ENCODE measurements at regions not wholly inside any gene's neighbourhood (a gene's known extent, or its start where the extent isn't known, plus 50 kb on each side); places are given as distances from the start of the nearest gene placed in this dataset.
"Not testable (repeated sequence)": the region's sequence is repeated elsewhere in the genome, so short reads cannot be mapped to it uniquely, and the experiment has no call there.

DNA sequence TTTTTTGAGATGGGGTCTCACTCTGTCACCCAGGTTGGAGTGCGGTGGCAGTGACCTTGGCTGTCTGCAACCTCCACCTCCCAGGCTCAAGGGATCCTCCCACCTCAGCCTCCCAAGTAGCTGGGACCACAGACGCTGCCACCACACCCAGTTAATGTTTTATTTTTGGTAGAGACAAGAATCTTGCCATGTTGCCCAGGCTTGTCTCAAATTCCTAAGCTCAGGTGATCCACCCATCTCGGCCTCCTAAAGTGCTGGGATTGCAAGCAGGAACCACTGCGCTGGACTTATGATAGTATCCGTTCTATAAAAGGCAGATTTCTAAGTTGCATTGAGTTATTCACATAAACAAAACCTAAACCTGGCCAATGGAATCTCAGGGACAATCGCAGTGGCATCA lies 321.1 kb upstream of the PRICKLE1 start:
- no peak overlapping the region for H3K4me3 ChIP-seq (ENCODE audit: low read depth, low read length)
- TF ChIP-seq, protein P1, sequence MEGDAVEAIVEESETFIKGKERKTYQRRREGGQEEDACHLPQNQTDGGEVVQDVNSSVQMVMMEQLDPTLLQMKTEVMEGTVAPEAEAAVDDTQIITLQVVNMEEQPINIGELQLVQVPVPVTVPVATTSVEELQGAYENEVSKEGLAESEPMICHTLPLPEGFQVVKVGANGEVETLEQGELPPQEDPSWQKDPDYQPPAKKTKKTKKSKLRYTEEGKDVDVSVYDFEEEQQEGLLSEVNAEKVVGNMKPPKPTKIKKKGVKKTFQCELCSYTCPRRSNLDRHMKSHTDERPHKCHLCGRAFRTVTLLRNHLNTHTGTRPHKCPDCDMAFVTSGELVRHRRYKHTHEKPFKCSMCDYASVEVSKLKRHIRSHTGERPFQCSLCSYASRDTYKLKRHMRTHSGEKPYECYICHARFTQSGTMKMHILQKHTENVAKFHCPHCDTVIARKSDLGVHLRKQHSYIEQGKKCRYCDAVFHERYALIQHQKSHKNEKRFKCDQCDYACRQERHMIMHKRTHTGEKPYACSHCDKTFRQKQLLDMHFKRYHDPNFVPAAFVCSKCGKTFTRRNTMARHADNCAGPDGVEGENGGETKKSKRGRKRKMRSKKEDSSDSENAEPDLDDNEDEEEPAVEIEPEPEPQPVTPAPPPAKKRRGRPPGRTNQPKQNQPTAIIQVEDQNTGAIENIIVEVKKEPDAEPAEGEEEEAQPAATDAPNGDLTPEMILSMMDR (IDR thresholded peaks at IDR 0.05; ENCODE audit: insufficient read depth, low read length): no peak
- DNase-seq (ENCODE audit: low read depth): no peak

DNA sequence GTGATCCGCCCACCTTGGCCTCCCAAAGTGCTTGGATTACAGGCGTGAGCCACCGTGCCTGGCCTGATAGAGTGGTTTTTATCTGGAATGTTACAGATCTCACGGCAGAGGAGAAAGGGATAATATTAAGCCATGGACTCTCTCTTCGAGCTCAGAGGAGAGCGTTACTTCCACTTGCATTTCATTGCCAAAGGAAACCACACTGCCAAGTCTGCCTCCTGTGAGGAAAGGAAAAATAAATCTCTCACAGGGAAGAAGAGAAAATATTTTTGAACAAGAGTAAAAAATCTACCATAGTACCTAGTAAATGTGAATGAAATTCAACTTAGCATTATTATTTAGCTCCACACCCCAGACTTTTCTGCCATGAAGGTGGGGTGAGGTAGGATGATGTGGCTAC lies 319.2 kb upstream of the PRICKLE1 start:
- TF ChIP-seq, protein P1 (IDR thresholded peaks at IDR 0.05; ENCODE audit: insufficient read depth, low read length): no peak
- no peak for DNase-seq (ENCODE audit: low read depth)
- no peak overlapping the region for H3K4me3 ChIP-seq (ENCODE audit: low read depth, low read length)

DNA sequence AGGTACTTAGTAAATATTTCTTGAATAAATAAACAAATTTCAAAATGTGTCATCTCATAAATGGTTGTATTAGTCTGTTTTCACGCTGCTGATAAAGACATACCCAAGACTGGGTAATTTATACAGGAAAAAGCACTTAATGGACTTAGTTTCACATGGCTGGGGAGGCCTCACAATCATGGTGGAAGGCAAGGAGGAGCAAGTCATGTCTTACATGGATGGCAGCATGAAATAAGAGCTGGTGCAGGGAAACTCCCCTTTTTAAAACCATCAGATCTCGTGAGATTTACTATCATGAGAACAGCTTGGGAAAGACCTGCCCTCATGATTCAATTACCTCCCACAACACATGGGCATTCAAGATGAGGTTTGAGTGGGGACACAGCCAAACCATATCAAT lies 317.3 kb upstream of the PRICKLE1 start:
- H3K4me3 ChIP-seq (ENCODE audit: low read depth, low read length); DNase-seq (ENCODE audit: low read depth): not testable (repeated sequence)

DNA sequence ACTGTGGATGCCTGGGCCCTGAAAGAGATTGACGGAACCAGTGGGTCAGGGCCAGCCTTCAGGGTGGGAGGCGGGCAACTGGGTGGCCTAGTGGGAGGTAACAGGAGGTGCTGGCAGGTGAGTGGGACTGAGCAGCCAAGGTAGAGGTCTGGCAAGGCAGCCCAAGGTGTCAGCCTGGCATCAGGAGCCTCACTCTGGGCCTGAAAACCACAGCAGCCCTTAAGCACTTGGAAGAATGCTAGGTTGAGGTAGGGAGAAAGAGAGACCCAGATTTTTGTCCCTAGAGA lies 315.8 kb upstream of the PRICKLE1 start:
- TF ChIP-seq, protein P1 (IDR thresholded peaks at IDR 0.05; ENCODE audit: insufficient read depth, low read length): no peak
- no peak overlapping the region for H3K4me3 ChIP-seq (ENCODE audit: low read depth, low read length)
- no peak for DNase-seq (ENCODE audit: low read depth)

DNA sequence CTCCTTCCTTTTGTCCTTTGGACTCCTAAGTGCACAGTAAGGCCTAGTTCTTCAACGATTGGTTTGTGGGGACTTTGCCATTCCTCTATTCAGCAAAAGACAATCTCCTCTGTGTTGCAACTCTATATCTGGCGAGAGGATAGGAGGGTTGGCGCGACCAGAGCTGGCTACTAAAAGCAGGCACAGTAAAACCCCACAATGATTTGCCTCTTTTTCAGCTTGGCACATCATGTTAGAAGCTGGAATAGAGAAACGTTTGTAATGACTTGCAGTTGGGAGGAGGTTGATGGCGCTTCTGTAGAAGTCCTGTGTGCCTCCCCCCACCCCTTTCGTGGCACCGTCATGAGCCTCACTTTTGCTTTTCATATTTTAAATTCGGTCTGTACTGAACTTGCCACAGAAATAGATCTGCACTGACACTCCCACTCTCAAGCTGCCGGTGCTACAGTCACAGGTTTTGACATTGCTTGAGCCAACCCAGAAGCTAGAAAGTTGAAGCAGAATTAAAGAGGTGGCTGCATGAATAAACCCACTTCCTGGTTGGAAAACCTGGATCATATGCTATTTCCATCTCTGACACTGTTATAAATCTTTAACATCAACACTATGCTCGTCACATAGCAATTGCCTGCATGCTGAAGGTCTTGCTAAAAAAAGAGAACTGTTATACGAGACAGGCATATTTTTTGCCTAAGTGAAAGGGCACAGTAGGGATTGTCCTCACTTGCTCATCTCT lies 315.3 kb upstream of the PRICKLE1 start:
- no peak for DNase-seq (ENCODE audit: low read depth)
- TF ChIP-seq, protein P1 (IDR thresholded peaks at IDR 0.05; ENCODE audit: insufficient read depth, low read length): no peak
- H3K4me3 ChIP-seq (ENCODE audit: low read depth, low read length): no peak overlapping the region

DNA sequence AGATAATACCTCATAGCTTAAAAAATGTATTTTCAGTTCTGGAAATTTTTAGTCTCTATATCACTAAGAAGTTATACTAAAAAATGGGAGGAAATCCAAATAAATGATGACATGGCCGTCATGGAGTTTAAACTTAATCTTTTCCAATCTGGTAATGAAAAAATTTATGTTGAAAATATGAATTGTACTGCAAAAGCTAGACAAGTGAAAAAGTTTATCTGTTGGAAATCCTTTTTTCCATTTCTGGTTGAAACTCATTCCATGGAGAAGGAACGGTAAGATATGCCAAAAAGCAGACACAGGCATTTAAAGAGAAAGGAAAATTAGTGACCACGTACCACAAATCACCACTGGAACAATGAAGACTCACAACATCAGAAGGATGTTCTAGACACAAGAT lies 314.2 kb upstream of the PRICKLE1 start:
- H3K4me3 ChIP-seq (ENCODE audit: low read depth, low read length): no peak overlapping the region
- TF ChIP-seq, protein P1 (IDR thresholded peaks at IDR 0.05; ENCODE audit: insufficient read depth, low read length): no peak
- DNase-seq (ENCODE audit: low read depth): no peak

DNA sequence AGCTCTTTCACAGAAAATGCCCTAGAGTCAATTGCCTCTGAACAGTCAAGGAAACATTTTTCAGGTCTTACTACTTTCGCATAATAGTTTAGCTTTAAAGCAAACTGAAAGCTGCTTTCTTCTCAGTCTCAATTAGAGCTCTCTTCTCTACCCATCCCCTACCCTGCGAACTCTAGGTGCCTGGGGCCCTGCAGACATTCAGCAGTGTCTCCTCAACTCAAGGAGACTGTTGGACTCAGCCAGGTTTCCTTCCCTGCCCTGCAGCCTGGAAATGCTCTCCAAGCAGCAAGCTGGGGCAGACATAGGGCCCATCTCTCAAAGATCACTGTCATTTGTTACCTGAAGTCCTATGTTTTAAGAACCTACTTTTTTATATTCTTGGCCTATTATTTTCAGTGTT lies 312.5 kb upstream of the PRICKLE1 start:
- TF ChIP-seq, protein P1 (IDR thresholded peaks at IDR 0.05; ENCODE audit: insufficient read depth, low read length): no peak
- DNase-seq (ENCODE audit: low read depth): no peak

More for the DNA sequence above, 312.5 kb upstream of the PRICKLE1 start:
- no peak overlapping the region for H3K4me3 ChIP-seq (ENCODE audit: low read depth, low read length)
